ENCODE measurements at regions not wholly inside any gene's neighbourhood (a gene's known extent, or its start where the extent isn't known, plus 50 kb on each side); places are given as distances from the start of the nearest gene placed in this dataset.

- intact Hi-C loops (cut with micrococcal nuclease; ENCODE audit: unreplicated experiment) = no loop called here
- ChIA-PET CTCF (no interaction called here), POLR2A (ENCODE audit: unreplicated experiment) (no interaction called here)
- peaks cover 19% of the 10 kb centered on the region for H3K4me1 ChIP-seq (replicated peaks; ENCODE audit: insufficient read depth)
- H4K20me1 ChIP-seq (ENCODE audit: insufficient read depth) = no peaks in the 10 kb centered on the region
- no peak overlapping the region for H3K4me2 ChIP-seq
- no peaks in the 10 kb centered on the region for H3K79me2 ChIP-seq (ENCODE audit: low read depth)
- H3K27me3 ChIP-seq (ENCODE audit: insufficient read depth, low read depth) = no peaks in the 10 kb centered on the region
- peaks cover 18% of the 10 kb centered on the region; the same call in 1 of the 2 replicates for H3F3A ChIP-seq (ENCODE audit: insufficient read depth, low read depth)
- no TSS peak for BruUV-seq (replicated peaks)
- H2AFZ ChIP-seq = no peak overlapping the region
- no peak overlapping the region for H3K27ac ChIP-seq
- H3K36me3 ChIP-seq (ENCODE audit: low read depth) = no peaks in the 10 kb centered on the region
- TF ChIP-seq CTCF (conservative IDR thresholded peaks at IDR 0.05) (no peak), EZH2 (IDR thresholded peaks at IDR 0.05; ENCODE audit: low read depth) (no peak)
- DNase-seq = no peak
- no peaks in the 10 kb centered on the region for H3K9me2 ChIP-seq (ENCODE audit: insufficient read depth)
- no peak overlapping the region for H3K4me3 ChIP-seq
- no peaks in the 10 kb centered on the region for H3K9me3 ChIP-seq (ENCODE audit: insufficient read depth, low read depth)
Observed at GRCh38 chr5:61281686-61282085, 50.4 kb upstream of the ZSWIM6 start.
